Adrenal gland (tissue), 9 donors: ENCODE measurements at regions not wholly inside any gene's neighbourhood (a gene's known extent, or its start where the extent isn't known, plus 50 kb on each side); places are given as distances from the start of the nearest gene placed in this dataset.

ENCODE experiments used
- DNase-seq, 7 donors: peaks; one replicate each; pipeline ENCODE4 v3.0.0-alpha.2; 2019 to 2020
- H3K27ac ChIP-seq, 5 donors: fragments of 200-600 bp; sonication (generic) in 4 of 5; 1 replicate in 3 of 5; 2 replicates in 2 of 5; pipeline versions ENCODE4 v1.5.1 to v1.8.0; 2016 to 2020; ENCODE audit warnings: mild to moderate bottlenecking in 1 of 5
- H3K27me3 ChIP-seq: fragments of 200-600 bp; 2 replicates; pipeline ENCODE4 v1.8.0; 2021
- H3K36me3 ChIP-seq, 2 donors: fragments of 200-600 bp; replicated peaks in 1 of 2; 1 replicate in 1 of 2; 2 replicates in 1 of 2; pipeline versions ENCODE4 v1.5.1 to v1.8.0; 2018 to 2022
- H3K4me1 ChIP-seq, 2 donors: fragments of 200-600 bp; replicated peaks in 1 of 2; 1 replicate in 1 of 2; 2 replicates in 1 of 2; pipeline versions ENCODE4 v1.5.1 to v1.8.0; 2018 to 2021
- H3K4me3 ChIP-seq, 4 donors: fragments of 200-600 bp; sonication (generic) in 3 of 4; one replicate each; pipeline ENCODE4 v1.5.1; 2016 to 2018
- H3K9me3 ChIP-seq, 3 donors: fragments of 200-600 bp; sonication (generic) in 1 of 3; replicated peaks in 1 of 3; 1 replicate in 2 of 3; 2 replicates in 1 of 3; pipeline versions ENCODE4 v1.5.1 to v1.8.0; 2016 to 2021
- POLR2A ChIP-seq, 2 donors: fragments of 450-650 bp; IDR thresholded peaks; one replicate each; pipeline ENCODE4 v1.6.1; 2017; ENCODE audit warnings: antibody characterized with exemption in 2 of 2, mild to moderate bottlenecking in 2 of 2, moderate library complexity in 1 of 2
- WGBS, 4 donors: extraction: QIAGEN DNeasy Blood & Tissue Kit in 2 of 4; methylation state at CpG; one replicate each; pipeline versions ENCODE4 v1.1.5 to v1.1.7; 2013 to 2017; 5-methylcytosine and 5-hydroxymethylcytosine counted together
- intact Hi-C, 2 donors: fragments of 100-400 bp; cut with DNase I; formaldehyde crosslinking; loops; one replicate each; pipeline versions ENCODE4 v1.14.1 to v1.15.0; 2022 to 2023
- TF ChIP-seq, protein P1 (sequence below), 6 experiments: fragments of 450-650 bp in 4 of 6; fragments of 200-600 bp in 2 of 6; sonication (generic) in 1 of 6; IDR thresholded peaks; 1 replicate in 5 of 6; 2 replicates in 1 of 6; pipeline versions ENCODE4 v1.5.1 to v1.8.0; 2016 to 2021; ENCODE audit warnings: antibody characterized with exemption in 6 of 6, mild to moderate bottlenecking in 2 of 6, moderate library complexity in 1 of 6
- donor health status: healthy with polysubstance abuse.
- donor health status: Bipolar disorder and iron deficiency.
- donor health status: DM: yes; HTN: yes; CAD: no.
- donor health status: DM: no; HTN: no; CAD: no.
- donor health status: DM: no; HTN: no; CAD: no.

- TF ChIP-seq, protein P1, sequence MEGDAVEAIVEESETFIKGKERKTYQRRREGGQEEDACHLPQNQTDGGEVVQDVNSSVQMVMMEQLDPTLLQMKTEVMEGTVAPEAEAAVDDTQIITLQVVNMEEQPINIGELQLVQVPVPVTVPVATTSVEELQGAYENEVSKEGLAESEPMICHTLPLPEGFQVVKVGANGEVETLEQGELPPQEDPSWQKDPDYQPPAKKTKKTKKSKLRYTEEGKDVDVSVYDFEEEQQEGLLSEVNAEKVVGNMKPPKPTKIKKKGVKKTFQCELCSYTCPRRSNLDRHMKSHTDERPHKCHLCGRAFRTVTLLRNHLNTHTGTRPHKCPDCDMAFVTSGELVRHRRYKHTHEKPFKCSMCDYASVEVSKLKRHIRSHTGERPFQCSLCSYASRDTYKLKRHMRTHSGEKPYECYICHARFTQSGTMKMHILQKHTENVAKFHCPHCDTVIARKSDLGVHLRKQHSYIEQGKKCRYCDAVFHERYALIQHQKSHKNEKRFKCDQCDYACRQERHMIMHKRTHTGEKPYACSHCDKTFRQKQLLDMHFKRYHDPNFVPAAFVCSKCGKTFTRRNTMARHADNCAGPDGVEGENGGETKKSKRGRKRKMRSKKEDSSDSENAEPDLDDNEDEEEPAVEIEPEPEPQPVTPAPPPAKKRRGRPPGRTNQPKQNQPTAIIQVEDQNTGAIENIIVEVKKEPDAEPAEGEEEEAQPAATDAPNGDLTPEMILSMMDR (IDR thresholded peaks at IDR 0.05) = no peak
- TF ChIP-seq POLR2A (IDR thresholded peaks at IDR 0.05) = no peak
- H3K4me1 ChIP-seq = no peaks in the 10 kb centered on the region
- H3K27me3 ChIP-seq = no peaks in the 10 kb centered on the region
- no peaks in the 10 kb centered on the region for H3K36me3 ChIP-seq
- H3K9me3 ChIP-seq = no peaks in the 10 kb centered on the region
- 80 to 82% (median 80%) methylated on average over 7 of the region's 7 CpGs for WGBS, 4 donors
- H3K4me3 ChIP-seq = no peak overlapping the region
- no peak overlapping the region for H3K27ac ChIP-seq
- no peak for DNase-seq
- intact Hi-C loops = no loop called here
Measured at GRCh38 chr3:30082652-30083051, 523.7 kb upstream of the TGFBR2 start.

GRCh38 chr3:30083315-30083714 is 523.1 kb upstream of the TGFBR2 start:
- no peak for DNase-seq
- intact Hi-C loops = no loop called here
- Histone ChIP-seq H3K4me1 (no peaks in the 10 kb centered on the region), H3K36me3 (no peaks in the 10 kb centered on the region), H3K27ac (no peak overlapping the region), H3K9me3 (no peaks in the 10 kb centered on the region), H3K27me3 (no peaks in the 10 kb centered on the region), H3K4me3 (no peak overlapping the region)
- TF ChIP-seq, protein P1 (IDR thresholded peaks at IDR 0.05) = no peak
- 87 to 92% (median 89%) methylated on average over 4 of the region's 4 CpGs for WGBS, 4 donors

DNA sequence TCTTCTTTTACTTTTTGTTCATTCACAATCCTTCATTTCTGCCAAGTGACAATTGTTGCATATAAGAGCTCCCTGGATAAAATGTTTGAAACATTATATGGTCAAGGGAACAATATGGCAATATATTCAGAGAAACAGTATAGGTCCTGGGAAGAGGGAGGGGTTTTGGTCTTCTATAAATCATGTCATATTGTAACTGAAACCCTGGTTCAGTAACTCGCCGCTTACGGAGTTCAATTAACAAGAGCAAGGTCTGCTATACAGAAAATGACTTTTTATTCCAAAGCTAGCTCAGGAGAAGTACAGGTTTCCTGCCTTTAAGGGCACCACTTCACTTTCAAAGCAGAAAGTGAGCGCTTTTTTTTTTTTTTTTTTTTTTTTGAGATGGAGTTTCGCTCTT is 522.1 kb upstream of the TGFBR2 start:
- Histone ChIP-seq H3K36me3 (no peaks in the 10 kb centered on the region), H3K9me3 (no peaks in the 10 kb centered on the region), H3K27ac (no peak overlapping the region), H3K4me1 (no peaks in the 10 kb centered on the region), H3K4me3 (no peak overlapping the region), H3K27me3 (no peaks in the 10 kb centered on the region)
- intact Hi-C loops = no loop called here
- TF ChIP-seq, protein P1 (IDR thresholded peaks at IDR 0.05) = no peak
- TF ChIP-seq POLR2A (IDR thresholded peaks at IDR 0.05) = no peak
- WGBS, 4 donors = 81 to 99% (median 89%) methylated on average over 4 to 5 of the region's 5 CpGs
- DNase-seq = no peak

DNA sequence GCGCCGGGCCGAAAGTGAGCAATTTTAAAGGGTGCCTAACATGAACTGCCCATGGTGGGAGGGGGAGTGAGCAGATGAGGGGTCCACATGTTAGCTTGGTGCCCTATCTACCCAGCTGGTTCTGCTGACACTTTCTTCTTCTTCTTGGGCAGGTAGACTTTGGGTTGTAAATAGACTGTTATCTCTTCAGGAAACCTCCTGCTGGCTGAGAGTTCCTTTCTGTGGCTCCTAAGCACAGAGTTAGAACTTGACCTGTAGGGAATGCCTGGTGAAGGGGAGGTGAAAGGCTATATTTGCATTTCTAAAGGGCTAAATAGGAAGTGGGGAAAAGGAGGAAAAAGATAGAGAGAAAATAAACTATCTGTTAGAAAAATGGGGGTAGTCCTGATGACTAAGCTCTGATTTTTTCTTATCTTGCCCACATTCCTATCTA is 521.4 kb upstream of the TGFBR2 start:
- Histone ChIP-seq H3K4me1 (no peaks in the 10 kb centered on the region), H3K9me3 (no peaks in the 10 kb centered on the region), H3K4me3 (no peak overlapping the region), H3K27ac (no peak overlapping the region), H3K36me3 (no peaks in the 10 kb centered on the region), H3K27me3 (no peaks in the 10 kb centered on the region)
- intact Hi-C loops = no loop called here
- no peak for DNase-seq
- TF ChIP-seq, protein P1 (IDR thresholded peaks at IDR 0.05) = no peak
- TF ChIP-seq POLR2A (IDR thresholded peaks at IDR 0.05) = no peak
- WGBS, 4 donors = 90 to 94% (median 92%) methylated on average over 3 of the region's 3 CpGs
